Muscle layer of duodenum (tissue), 2 donors: ENCODE measurements at regions not wholly inside any gene's neighbourhood (a gene's known extent, or its start where the extent isn't known, plus 50 kb on each side); places are given as distances from the start of the nearest gene placed in this dataset.

Experiments used
- H3K27ac ChIP-seq: one replicate; pipeline ENCODE4 v1.7.0; 2013; ENCODE audit warnings: mild to moderate bottlenecking, low read length
- H3K27me3 ChIP-seq: one replicate; pipeline ENCODE4 v1.7.0; 2013; ENCODE audit warnings: low read depth, mild to moderate bottlenecking, control low read depth, low read length
- H3K36me3 ChIP-seq, 2 donors: one replicate each; pipeline ENCODE4 v1.7.0; 2013; ENCODE audit warnings: low read length in 2 of 2, control low read depth in 1 of 2, mild to moderate bottlenecking in 1 of 2; ENCODE audit not compliant: insufficient read depth in 2 of 2, control insufficient read depth in 1 of 2
- H3K4me1 ChIP-seq, 2 donors: one replicate each; pipeline ENCODE4 v1.7.0; 2013; ENCODE audit warnings: low read length in 2 of 2, mild to moderate bottlenecking in 2 of 2, control low read depth in 1 of 2, moderate library complexity in 1 of 2; ENCODE audit not compliant: insufficient read depth in 2 of 2, control insufficient read depth in 1 of 2
- H3K4me3 ChIP-seq, 2 donors: one replicate each; pipeline ENCODE4 v1.7.0; 2013; ENCODE audit warnings: low read length in 2 of 2, low read depth in 1 of 2, mild to moderate bottlenecking in 1 of 2
- H3K9me3 ChIP-seq, 2 donors: one replicate each; pipeline ENCODE4 v1.7.0; 2013; ENCODE audit warnings: low read length in 2 of 2, control low read depth in 1 of 2, mild to moderate bottlenecking in 1 of 2; ENCODE audit not compliant: control insufficient read depth in 1 of 2
- donor health status: healthy.

DNA sequence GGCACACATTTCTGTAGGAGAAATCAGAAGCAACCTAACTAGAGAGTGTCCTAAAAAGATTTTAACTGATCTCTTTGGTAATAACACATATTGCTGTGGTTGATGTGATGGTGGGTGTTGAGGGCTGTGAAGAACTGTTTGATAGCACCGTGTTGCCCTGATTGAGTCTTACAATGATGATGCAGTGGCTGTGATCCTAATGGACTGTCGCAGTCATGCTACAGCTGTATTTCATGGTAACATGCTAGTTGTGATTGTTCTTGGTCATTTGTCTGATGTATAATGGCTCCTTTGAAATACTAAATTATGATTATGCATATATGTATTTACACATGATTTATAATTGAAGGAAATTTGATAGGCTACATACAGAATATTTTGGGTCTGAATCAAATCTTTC lies 82.5 kb upstream of the MMADHC start:
- H3K9me3 ChIP-seq: peaks cover 0 to 2% of the 10 kb centered on the region in 2 donors

DNA sequence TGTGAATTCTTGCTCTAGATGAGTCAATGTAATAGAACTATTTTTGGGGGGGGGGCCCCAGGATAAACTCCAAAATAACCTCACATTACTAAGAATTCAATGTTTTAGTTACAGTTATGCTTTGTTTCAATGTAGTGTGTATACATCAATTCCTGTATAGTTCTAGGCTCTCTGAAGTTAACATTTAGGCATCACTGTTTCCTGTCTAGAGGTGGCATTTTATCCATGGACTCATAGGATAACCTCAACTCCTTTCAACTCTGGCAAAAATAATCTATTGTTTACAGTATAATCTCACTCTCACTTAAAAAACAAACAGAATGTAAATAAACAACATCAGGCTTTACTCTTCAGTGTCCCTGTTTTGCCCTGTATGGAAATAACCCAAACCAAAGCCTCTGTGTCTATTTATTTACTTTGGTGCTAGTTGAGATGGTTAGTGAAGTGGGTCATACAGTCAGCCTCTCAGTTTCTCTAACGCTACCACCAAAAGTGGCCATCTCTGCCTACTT lies 79.3 kb upstream of the MMADHC start:
- no peaks in the 10 kb centered on the region for H3K4me1 ChIP-seq
- H3K4me3 ChIP-seq: no peak overlapping the region
- no peaks in the 10 kb centered on the region for H3K27me3 ChIP-seq
- no peaks in the 10 kb centered on the region for H3K36me3 ChIP-seq
- H3K27ac ChIP-seq: no peak overlapping the region
- peaks cover 0 to 2% of the 10 kb centered on the region in 2 donors for H3K9me3 ChIP-seq

More for the DNA sequence above, 82.5 kb upstream of the MMADHC start:
- no peaks in the 10 kb centered on the region for H3K27me3 ChIP-seq
- no peaks in the 10 kb centered on the region for H3K4me1 ChIP-seq
- no peak overlapping the region for H3K4me3 ChIP-seq
- H3K36me3 ChIP-seq: no peaks in the 10 kb centered on the region
- H3K27ac ChIP-seq: no peak overlapping the region

DNA sequence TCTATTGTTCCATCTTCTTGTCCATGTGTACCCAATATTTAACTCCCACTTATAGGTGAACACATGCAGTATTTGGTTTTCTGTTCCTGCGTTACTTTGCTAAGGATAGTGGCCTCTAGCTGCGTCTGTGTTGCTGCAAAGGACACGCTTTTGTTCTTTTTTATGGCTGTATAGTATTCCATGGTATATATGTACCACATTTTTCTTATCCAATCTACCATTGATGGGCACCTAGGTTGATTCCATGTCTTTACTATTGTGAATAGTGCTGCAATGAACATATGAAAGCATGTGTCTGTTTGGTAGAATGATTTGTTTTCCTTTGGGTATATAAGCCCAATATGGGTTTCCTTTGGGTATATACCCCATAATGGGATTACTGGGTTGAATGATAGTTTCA lies 77.3 kb upstream of the MMADHC start:
- H3K27me3 ChIP-seq: no peaks in the 10 kb centered on the region
- H3K4me1 ChIP-seq: no peaks in the 10 kb centered on the region
- no peaks in the 10 kb centered on the region for H3K36me3 ChIP-seq
- H3K9me3 ChIP-seq: peaks cover 0 to 2% of the 10 kb centered on the region in 2 donors
- H3K27ac ChIP-seq: no peak overlapping the region
- H3K4me3 ChIP-seq: no peak overlapping the region

DNA sequence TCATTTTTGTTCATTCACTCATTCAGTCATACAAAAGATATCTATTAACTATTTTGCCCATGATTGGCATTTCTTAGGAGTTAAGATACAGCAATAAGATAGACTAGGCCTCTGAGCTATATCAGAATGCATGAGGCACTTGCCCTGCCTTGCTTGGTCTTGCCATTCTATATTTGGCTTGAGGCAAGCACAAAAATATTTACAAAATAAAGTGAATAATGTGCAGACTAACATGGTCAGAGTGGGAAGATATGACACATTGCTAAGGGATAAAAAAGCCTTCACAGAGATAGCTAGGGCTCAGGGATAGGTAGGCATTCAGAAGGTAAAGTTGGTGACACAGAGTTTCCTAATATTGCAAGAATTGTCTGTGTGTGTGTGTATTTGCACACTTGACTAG lies 75.0 kb upstream of the MMADHC start:
- Histone ChIP-seq H3K9me3 (no peaks in the 10 kb centered on the region), H3K27me3 (no peaks in the 10 kb centered on the region), H3K4me1 (no peaks in the 10 kb centered on the region), H3K4me3 (no peak overlapping the region), H3K36me3 (no peaks in the 10 kb centered on the region), H3K27ac (no peak overlapping the region)

DNA sequence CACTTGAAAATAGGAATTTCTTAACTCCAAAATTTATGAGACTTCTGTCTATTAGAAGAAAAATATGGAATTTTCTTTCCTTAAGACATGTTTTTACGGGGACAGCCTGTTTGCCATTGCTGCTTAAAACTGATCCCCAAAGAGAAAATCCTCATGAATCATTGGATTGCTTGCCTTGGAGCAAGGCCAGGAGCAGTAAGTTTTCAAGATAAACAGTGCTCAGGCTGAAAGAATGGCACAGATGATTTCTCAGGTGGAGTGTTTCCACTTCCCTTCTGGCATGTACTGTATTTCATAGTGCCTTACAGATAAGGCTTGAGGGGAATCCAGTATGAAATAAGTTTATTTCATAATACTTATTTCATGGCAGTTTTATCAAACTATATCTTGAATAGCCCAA lies 74.3 kb upstream of the MMADHC start:
- H3K9me3 ChIP-seq: no peaks in the 10 kb centered on the region
- no peaks in the 10 kb centered on the region for H3K4me1 ChIP-seq
- no peak overlapping the region for H3K27ac ChIP-seq
- no peak overlapping the region for H3K4me3 ChIP-seq
- no peaks in the 10 kb centered on the region for H3K27me3 ChIP-seq
- no peaks in the 10 kb centered on the region for H3K36me3 ChIP-seq

DNA sequence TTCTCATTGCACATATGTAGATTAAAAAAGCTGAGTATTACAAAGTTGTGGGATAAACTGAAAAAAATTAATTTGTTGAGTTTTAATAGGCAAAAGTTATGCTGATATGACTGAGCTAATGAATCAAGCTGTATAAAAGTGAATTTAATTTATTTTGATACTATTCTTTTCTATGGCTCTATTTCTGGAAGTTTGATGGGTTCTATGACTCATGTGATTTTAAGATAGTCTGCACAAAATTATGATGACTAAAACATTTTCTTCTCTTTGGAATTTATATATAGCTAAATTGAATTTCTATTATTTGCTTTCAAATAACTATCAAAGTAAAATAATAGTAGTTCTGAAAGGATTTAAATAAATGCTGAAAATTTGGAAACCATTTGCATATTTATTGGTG lies 71.0 kb upstream of the MMADHC start:
- H3K27me3 ChIP-seq: no peaks in the 10 kb centered on the region
- no peaks in the 10 kb centered on the region for H3K9me3 ChIP-seq
- H3K4me3 ChIP-seq: no peak overlapping the region
- H3K36me3 ChIP-seq: no peaks in the 10 kb centered on the region
- H3K4me1 ChIP-seq: no peaks in the 10 kb centered on the region
- no peak overlapping the region for H3K27ac ChIP-seq

DNA sequence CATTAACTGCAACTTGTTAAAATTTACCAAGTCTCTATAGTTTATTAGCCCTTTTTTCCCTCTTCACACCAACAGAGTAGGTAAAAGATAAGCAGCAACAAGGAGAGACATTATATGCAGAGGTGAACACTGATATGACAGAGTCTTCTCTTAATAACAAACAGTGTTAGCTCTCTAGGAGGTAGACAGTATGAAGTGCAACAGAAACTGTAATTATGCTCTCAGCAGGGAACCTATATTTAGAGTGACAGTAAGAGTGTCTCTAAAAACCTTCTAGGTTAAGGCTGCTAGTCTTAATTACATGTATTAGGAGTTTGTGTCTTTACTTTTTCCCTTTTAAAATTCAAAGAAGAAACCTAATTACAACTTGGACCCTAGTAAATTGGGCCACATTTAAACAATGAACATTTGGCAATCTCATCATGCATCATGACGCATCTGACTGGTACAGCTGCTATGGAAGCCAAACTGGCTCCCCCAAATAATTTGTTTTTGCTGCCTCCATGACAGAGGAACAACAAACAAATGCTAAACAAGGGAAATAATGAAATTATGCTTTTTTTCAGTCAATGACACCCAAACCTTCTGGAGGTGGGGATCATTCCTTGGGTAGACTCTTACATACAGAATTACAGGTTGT lies 69.9 kb upstream of the MMADHC start:
- Histone ChIP-seq H3K4me3 (no peak overlapping the region), H3K9me3 (no peaks in the 10 kb centered on the region), H3K4me1 (no peaks in the 10 kb centered on the region), H3K27ac (no peak overlapping the region), H3K36me3 (no peaks in the 10 kb centered on the region), H3K27me3 (no peaks in the 10 kb centered on the region)

DNA sequence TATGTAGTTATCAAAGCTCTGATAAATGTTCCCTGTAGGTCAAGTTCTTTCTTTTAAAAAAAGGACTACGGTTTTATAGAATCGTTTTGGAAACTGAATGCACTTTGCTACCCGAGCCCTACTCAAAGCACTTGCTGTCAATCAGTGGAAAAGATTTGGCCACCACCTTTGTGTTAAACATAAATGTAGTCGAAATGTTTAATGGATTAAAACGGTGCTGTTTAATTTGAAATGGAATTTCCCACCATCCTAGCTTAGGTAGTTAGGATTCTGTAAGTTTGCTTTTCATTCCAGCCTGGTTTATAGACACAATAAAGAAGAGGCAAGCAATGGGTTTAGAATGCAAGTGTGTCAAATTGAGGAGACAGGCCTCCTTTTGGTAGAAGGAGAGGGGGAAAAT lies 69.4 kb upstream of the MMADHC start:
- Histone ChIP-seq H3K27me3 (no peaks in the 10 kb centered on the region), H3K36me3 (no peaks in the 10 kb centered on the region), H3K27ac (no peak overlapping the region), H3K4me1 (no peaks in the 10 kb centered on the region), H3K9me3 (no peaks in the 10 kb centered on the region), H3K4me3 (no peak overlapping the region)

DNA sequence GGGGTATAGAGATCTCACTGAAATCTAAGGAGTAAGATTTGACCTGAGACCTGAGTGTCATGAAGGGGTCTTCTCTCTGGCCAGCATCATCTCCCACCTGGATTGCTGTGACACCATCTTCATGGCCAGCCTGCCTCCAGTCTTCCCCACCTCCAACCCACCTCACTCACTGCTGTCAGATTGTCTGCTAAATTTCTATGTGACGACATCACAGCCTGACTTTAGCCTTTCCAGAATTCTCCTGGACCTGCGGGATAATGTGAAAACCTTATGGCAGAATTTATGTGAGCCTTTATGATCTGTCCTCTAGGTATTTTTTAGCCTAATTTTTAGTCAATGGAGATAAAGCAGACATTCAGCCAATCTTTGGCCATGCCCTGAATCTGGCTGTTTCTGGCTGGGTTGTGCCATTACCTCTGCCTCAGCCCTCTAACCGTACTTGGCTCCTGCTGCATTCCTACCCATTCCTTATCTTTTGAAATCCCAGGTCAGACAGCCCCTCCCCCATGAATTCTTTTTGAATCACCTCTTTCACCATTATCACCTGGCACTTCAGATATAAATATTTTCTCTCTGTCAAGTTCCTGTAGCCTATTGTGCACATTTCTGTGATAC lies 66.4 kb upstream of the MMADHC start:
- H3K4me1 ChIP-seq: no peaks in the 10 kb centered on the region
- no peak overlapping the region for H3K27ac ChIP-seq
- H3K9me3 ChIP-seq: no peaks in the 10 kb centered on the region
- no peak overlapping the region for H3K4me3 ChIP-seq
- no peaks in the 10 kb centered on the region for H3K27me3 ChIP-seq
- H3K36me3 ChIP-seq: no peaks in the 10 kb centered on the region

DNA sequence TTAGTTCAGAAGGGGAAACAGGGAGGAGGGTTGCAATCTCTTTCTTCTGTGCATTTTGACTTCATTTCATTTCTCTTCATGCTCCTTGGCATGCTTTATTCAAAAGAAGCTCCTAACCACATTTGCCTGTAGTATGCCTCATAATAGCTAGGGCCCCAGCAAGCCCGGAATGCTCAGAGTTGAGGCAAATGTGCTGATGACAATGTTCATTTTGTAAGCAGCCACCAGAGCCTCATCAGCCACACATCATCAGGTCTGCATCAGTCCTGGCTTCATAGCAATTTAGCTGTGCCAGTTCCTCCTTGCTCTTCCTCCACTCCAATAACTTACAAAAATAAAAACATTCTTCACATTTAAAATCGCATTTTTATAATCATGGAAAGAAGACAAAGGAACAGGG lies 65.4 kb upstream of the MMADHC start:
- Histone ChIP-seq H3K4me3 (no peak overlapping the region), H3K9me3 (no peaks in the 10 kb centered on the region), H3K4me1 (no peaks in the 10 kb centered on the region), H3K27ac (no peak overlapping the region), H3K27me3 (no peaks in the 10 kb centered on the region), H3K36me3 (no peaks in the 10 kb centered on the region)

DNA sequence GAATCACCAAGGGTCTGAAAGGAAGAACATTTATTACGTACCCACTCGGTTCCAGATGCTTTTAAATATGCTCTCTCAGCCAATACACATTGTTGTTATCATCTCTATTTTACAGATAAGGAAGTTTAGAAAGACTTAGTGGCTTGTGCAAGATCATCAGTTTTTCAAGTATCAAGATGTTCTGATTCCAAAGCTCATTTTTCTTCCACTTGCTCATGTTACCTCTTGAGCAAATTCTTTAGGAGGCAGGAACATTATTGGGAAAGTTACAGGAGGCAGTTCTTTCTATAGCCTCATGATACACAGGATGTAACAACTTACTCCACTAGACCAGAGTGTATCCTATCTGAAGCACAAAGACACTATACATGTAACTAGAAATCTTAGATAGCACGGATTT lies 65.0 kb upstream of the MMADHC start:
- H3K9me3 ChIP-seq: no peaks in the 10 kb centered on the region
- no peak overlapping the region for H3K4me3 ChIP-seq
- no peaks in the 10 kb centered on the region for H3K27me3 ChIP-seq
- no peaks in the 10 kb centered on the region for H3K36me3 ChIP-seq
- H3K27ac ChIP-seq: no peak overlapping the region
- no peaks in the 10 kb centered on the region for H3K4me1 ChIP-seq

DNA sequence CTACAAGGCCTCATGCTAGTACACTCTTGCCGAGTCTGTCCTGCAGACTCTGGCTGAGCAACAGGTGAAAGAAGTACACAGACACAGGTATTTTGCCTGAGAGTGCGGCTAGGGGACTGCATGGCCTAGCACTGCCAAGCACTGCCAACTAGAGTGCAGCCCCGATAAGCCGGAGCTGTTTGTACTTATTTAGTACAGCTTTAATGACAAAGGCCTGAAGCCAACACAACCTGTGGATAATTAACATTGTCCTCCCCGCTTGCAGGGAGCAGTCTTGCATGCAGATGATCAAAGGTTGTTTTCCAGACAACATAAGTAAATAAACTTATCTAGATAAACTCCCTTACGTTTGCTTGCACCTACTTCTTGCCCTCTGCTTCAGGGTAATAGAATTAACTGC lies 63.7 kb upstream of the MMADHC start:
- H3K27ac ChIP-seq: no peak overlapping the region
- no peaks in the 10 kb centered on the region for H3K36me3 ChIP-seq
- no peaks in the 10 kb centered on the region for H3K4me1 ChIP-seq
- no peak overlapping the region for H3K4me3 ChIP-seq
- no peaks in the 10 kb centered on the region for H3K27me3 ChIP-seq
- no peaks in the 10 kb centered on the region for H3K9me3 ChIP-seq
